ENCODE measurements at regions not wholly inside any gene's neighbourhood (a gene's known extent, or its start where the extent isn't known, plus 50 kb on each side); places are given as distances from the start of the nearest gene placed in this dataset.

- Histone ChIP-seq H3K36me3 (ENCODE audit: control insufficient read depth in 2 of 2, insufficient read depth in 1 of 2, low read length in 2 of 2) (no peaks in the 10 kb centered on the region), H3K4me3 (ENCODE audit: low read depth, low read length) (no peak overlapping the region), H3K4me1 (ENCODE audit: control insufficient read depth, insufficient read depth, low read length) (no peaks in the 10 kb centered on the region), H3K9me3 (ENCODE audit: control insufficient read depth, insufficient read depth, low read depth, low read length) (no peaks in the 10 kb centered on the region), H3K27ac (ENCODE audit: extremely low read depth, low read depth, low read length) (no peak overlapping the region)
- ChIA-PET CTCF (no interaction called here), POLR2A (no interaction called here)
- TF ChIP-seq ZNF324 (tag by site-specific recombination; IDR thresholded peaks at IDR 0.05) (no peak), ZNF449 (tag by site-specific recombination; IDR thresholded peaks at IDR 0.05) (no peak), PRDM10 (tag by site-specific recombination; IDR thresholded peaks at IDR 0.05) (no peak), ZNF692 (tag by site-specific recombination; IDR thresholded peaks at IDR 0.05) (no peak), ZNF391 (tag by site-specific recombination; IDR thresholded peaks at IDR 0.05; ENCODE audit: borderline replicate concordance, low read depth) (no peak), ZNF561 (tag by site-specific recombination; IDR thresholded peaks at IDR 0.05; ENCODE audit: borderline replicate concordance) (no peak), HOXA7 (CRISPR knock-in tag; IDR thresholded peaks at IDR 0.05; ENCODE audit: borderline replicate concordance) (no peak), ZNF266 (tag by site-specific recombination; IDR thresholded peaks at IDR 0.05; ENCODE audit: low read depth) (no peak), ZNF280D (tag by site-specific recombination; IDR thresholded peaks at IDR 0.05) (no peak), ZNF184 (tag by site-specific recombination; IDR thresholded peaks at IDR 0.05) (no peak)
These were observed 293.0 kb upstream of the CLNK start for GRCh38 chr4:10977534-10977933.

- no peak for TF ChIP-seq ZNF664 (tag by site-specific recombination; IDR thresholded peaks at IDR 0.05)
- no peak for TF ChIP-seq ZNF610 (tag by site-specific recombination; IDR thresholded peaks at IDR 0.05; ENCODE audit: borderline replicate concordance)
- no peak for TF ChIP-seq GLIS1 (tag by site-specific recombination; IDR thresholded peaks at IDR 0.05)
- TF ChIP-seq SETDB1 (IDR thresholded peaks at IDR 0.05; ENCODE audit: insufficient read length, low read length) = peak; percentile 16
- POLR2A ChIA-PET = no interaction called here
- Histone ChIP-seq H3K27ac (ENCODE audit: extremely low read depth, low read depth, low read length) (no peak overlapping the region), H3K4me3 (ENCODE audit: low read depth, low read length) (no peak overlapping the region), H3K36me3 (ENCODE audit: control insufficient read depth in 2 of 2, insufficient read depth in 1 of 2, low read length in 2 of 2) (no peaks in the 10 kb centered on the region), H3K4me1 (ENCODE audit: control insufficient read depth, insufficient read depth, low read length) (no peaks in the 10 kb centered on the region), H3K9me3 (ENCODE audit: control insufficient read depth, insufficient read depth, low read depth, low read length) (no peaks in the 10 kb centered on the region)
- CTCF ChIA-PET = no interaction called here
These were observed 289.8 kb upstream of the CLNK start for GRCh38 chr4:10974371-10974770.
